GM23338 (cell line): ENCODE measurements at regions not wholly inside any gene's neighbourhood (a gene's known extent, or its start where the extent isn't known, plus 50 kb on each side); places are given as distances from the start of the nearest gene placed in this dataset.

Experiments used
- ATAC-seq: fragments of 200-7000 bp; cut with Tn5 transposase; 3 replicates; pipeline ENCODE4 v1.9.1; 2020
- DNase-seq: peaks from one replicate; pipeline ENCODE4 v3.0.0-alpha.2; 2015; ENCODE audit warnings: low spot score
- H2AFZ ChIP-seq: fragments of 200-600 bp; sonication (generic); 2 replicates; pipeline ENCODE4 v1.8.0; 2016; ENCODE audit warnings: antibody characterized with exemption, mild to moderate bottlenecking, moderate library complexity
- H3F3A ChIP-seq: fragments of 200-600 bp; sonication (generic); replicated peaks from 2 replicates; pipeline ENCODE4 v1.8.0; 2017; ENCODE audit warnings: antibody characterized with exemption, mixed run types, low read depth
- H3K27ac ChIP-seq: fragments of 200-600 bp; sonication (generic); 2 replicates; pipeline ENCODE4 v1.6.1; 2016; ENCODE audit warnings: low read depth
- H3K27me3 ChIP-seq: fragments of 200-600 bp; sonication (generic); 2 replicates; pipeline ENCODE4 v1.8.0; 2016; ENCODE audit warnings: mild to moderate bottlenecking, mixed run types, moderate library complexity; ENCODE audit not compliant: insufficient read depth
- H3K36me3 ChIP-seq: fragments of 200-600 bp; sonication (generic); 2 replicates; pipeline ENCODE4 v1.8.0; 2016; ENCODE audit warnings: mild to moderate bottlenecking; ENCODE audit not compliant: insufficient read depth
- H3K4me1 ChIP-seq: fragments of 200-600 bp; sonication (generic); 2 replicates; pipeline ENCODE4 v1.8.0; 2016; ENCODE audit warnings: mild to moderate bottlenecking, moderate library complexity; ENCODE audit not compliant: insufficient read depth
- H3K4me2 ChIP-seq: fragments of 200-600 bp; sonication (generic); 2 replicates; pipeline ENCODE4 v1.7.1; 2017; ENCODE audit warnings: mixed run types
- H3K4me3 ChIP-seq: fragments of 200-600 bp; sonication (generic); 2 replicates; pipeline ENCODE4 v1.6.1; 2016; ENCODE audit warnings: mixed run types
- H3K79me2 ChIP-seq: fragments of 200-600 bp; sonication (generic); replicated peaks from 2 replicates; pipeline ENCODE4 v1.8.0; 2017; ENCODE audit warnings: mild to moderate bottlenecking; ENCODE audit not compliant: insufficient read depth
- H3K9me2 ChIP-seq: fragments of 200-600 bp; sonication (generic); 2 replicates; pipeline ENCODE4 v1.8.0; 2017; ENCODE audit not compliant: insufficient read depth
- H4K20me1 ChIP-seq: fragments of 200-600 bp; sonication (generic); replicated peaks from 2 replicates; pipeline ENCODE4 v1.8.0; 2017; ENCODE audit warnings: mild to moderate bottlenecking; ENCODE audit not compliant: insufficient read depth
- H3K27ac Mint-ChIP-seq: 2 replicates; pipeline ENCODE4 v1.8.0; 2020; ENCODE audit warnings: inconsistent platforms, mild to moderate bottlenecking, moderate library complexity, mixed read lengths
- H3K27me3 Mint-ChIP-seq: 3 replicates; pipeline ENCODE4 v1.8.0; 2022; ENCODE audit warnings: low read depth, mild to moderate bottlenecking, moderate library complexity, mixed read lengths, inconsistent platforms; ENCODE audit not compliant: insufficient read depth, poor library complexity
- H3K36me3 Mint-ChIP-seq: 3 replicates; pipeline ENCODE4 v1.8.0; 2021; ENCODE audit warnings: low read depth, mild to moderate bottlenecking, inconsistent platforms, moderate library complexity, mixed read lengths
- H3K4me1 Mint-ChIP-seq: 3 replicates; pipeline ENCODE4 v1.8.0; 2020; ENCODE audit warnings: mild to moderate bottlenecking, inconsistent platforms, mixed read lengths
- H3K4me3 Mint-ChIP-seq: 3 replicates; pipeline ENCODE4 v1.8.0; 2021; ENCODE audit warnings: moderate library complexity, mild to moderate bottlenecking, inconsistent platforms, mixed read lengths
- H3K9me3 Mint-ChIP-seq: 3 replicates; pipeline ENCODE4 v1.8.0; 2020; ENCODE audit warnings: moderate library complexity, mild to moderate bottlenecking, inconsistent platforms, mixed read lengths
- CREB1 ChIP-seq: fragments of 250-450 bp; sonication (Bioruptor Pico); IDR thresholded peaks from 2 replicates; pipeline ENCODE4 v1.5.0; 2020; ENCODE audit warnings: low read depth, mild to moderate bottlenecking, moderate library complexity
- EZH2 ChIP-seq: fragments of 200-600 bp; sonication (generic); IDR thresholded peaks from one replicate; pipeline ENCODE4 v1.8.0; 2017; ENCODE audit warnings: antibody characterized with exemption, mild to moderate bottlenecking, low read depth; ENCODE audit not compliant: unreplicated experiment
- EZH2phosphoT487 ChIP-seq: fragments of 200-600 bp; sonication (generic); IDR thresholded peaks from one replicate; pipeline ENCODE4 v1.8.1; 2018; ENCODE audit warnings: antibody characterized with exemption; ENCODE audit not compliant: unreplicated experiment
- JUNB ChIP-seq: IDR thresholded peaks from one replicate; pipeline ENCODE4 v1.6.1; 2016; ENCODE audit warnings: antibody characterized with exemption; ENCODE audit not compliant: unreplicated experiment
- NANOG ChIP-seq: IDR thresholded peaks from 2 replicates; pipeline ENCODE4 v1.6.1; 2016; ENCODE audit warnings: antibody characterized with exemption, borderline replicate concordance
- POLR2AphosphoS5 ChIP-seq: IDR thresholded peaks from 2 replicates; pipeline ENCODE4 v1.6.1; 2016; ENCODE audit warnings: antibody characterized with exemption, low read depth
- REST ChIP-seq: IDR thresholded peaks from one replicate; pipeline ENCODE4 v1.6.1; 2018; ENCODE audit warnings: antibody characterized with exemption; ENCODE audit not compliant: unreplicated experiment
- STAT1 ChIP-seq: IDR thresholded peaks from one replicate; pipeline ENCODE4 v1.6.1; 2016; ENCODE audit warnings: antibody characterized with exemption; ENCODE audit not compliant: unreplicated experiment
- ZNF114 ChIP-seq: fragments of 250-450 bp; sonication (Bioruptor Pico); IDR thresholded peaks from 2 replicates; pipeline ENCODE4 v1.5.0; 2020; ENCODE audit warnings: mild to moderate bottlenecking, moderate library complexity
- ZNF331 ChIP-seq: fragments of 250-450 bp; sonication (Bioruptor Pico); IDR thresholded peaks from 2 replicates; pipeline ENCODE4 v1.5.0; 2020; ENCODE audit warnings: low read depth, mild to moderate bottlenecking, moderate library complexity
- ZNF462 ChIP-seq: fragments of 250-450 bp; sonication (Bioruptor Pico); IDR thresholded peaks from 2 replicates; pipeline ENCODE4 v1.5.0; 2020; ENCODE audit warnings: mild to moderate bottlenecking, moderate library complexity
- TF ChIP-seq, protein P1 (sequence below), 2 experiments: fragments of 200-600 bp in 1 of 2; sonication (generic) in 1 of 2; conservative IDR thresholded peaks; 2 replicates each; pipeline versions ENCODE4 v1.5.1 to v1.6.1; 2016 to 2017; ENCODE audit warnings: antibody characterized with exemption in 2 of 2, low read depth in 2 of 2, mild to moderate bottlenecking in 2 of 2, moderate library complexity in 1 of 2
- TF ChIP-seq, protein P2 (sequence below): IDR thresholded peaks from 2 replicates; pipeline ENCODE4 v1.6.1; 2016; ENCODE audit warnings: antibody characterized with exemption

- H2AFZ ChIP-seq: no peak overlapping the region
- H3K36me3 ChIP-seq: no peaks in the 10 kb centered on the region
- no peak overlapping the region for H3K27ac Mint-ChIP-seq
- no peaks in the 10 kb centered on the region for H3K4me1 ChIP-seq
- no peaks in the 10 kb centered on the region for H3K9me3 Mint-ChIP-seq
- no peaks in the 10 kb centered on the region for H3K36me3 Mint-ChIP-seq
- TF ChIP-seq, protein P1, sequence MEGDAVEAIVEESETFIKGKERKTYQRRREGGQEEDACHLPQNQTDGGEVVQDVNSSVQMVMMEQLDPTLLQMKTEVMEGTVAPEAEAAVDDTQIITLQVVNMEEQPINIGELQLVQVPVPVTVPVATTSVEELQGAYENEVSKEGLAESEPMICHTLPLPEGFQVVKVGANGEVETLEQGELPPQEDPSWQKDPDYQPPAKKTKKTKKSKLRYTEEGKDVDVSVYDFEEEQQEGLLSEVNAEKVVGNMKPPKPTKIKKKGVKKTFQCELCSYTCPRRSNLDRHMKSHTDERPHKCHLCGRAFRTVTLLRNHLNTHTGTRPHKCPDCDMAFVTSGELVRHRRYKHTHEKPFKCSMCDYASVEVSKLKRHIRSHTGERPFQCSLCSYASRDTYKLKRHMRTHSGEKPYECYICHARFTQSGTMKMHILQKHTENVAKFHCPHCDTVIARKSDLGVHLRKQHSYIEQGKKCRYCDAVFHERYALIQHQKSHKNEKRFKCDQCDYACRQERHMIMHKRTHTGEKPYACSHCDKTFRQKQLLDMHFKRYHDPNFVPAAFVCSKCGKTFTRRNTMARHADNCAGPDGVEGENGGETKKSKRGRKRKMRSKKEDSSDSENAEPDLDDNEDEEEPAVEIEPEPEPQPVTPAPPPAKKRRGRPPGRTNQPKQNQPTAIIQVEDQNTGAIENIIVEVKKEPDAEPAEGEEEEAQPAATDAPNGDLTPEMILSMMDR (conservative IDR thresholded peaks at IDR 0.05; ENCODE audit: low read depth in 2 of 2): no peak
- TF ChIP-seq STAT1: no peak
- no peak for TF ChIP-seq REST
- no peak for TF ChIP-seq CREB1 (CRISPR knock-in tag)
- TF ChIP-seq POLR2AphosphoS5: no peak
- TF ChIP-seq, protein P2, sequence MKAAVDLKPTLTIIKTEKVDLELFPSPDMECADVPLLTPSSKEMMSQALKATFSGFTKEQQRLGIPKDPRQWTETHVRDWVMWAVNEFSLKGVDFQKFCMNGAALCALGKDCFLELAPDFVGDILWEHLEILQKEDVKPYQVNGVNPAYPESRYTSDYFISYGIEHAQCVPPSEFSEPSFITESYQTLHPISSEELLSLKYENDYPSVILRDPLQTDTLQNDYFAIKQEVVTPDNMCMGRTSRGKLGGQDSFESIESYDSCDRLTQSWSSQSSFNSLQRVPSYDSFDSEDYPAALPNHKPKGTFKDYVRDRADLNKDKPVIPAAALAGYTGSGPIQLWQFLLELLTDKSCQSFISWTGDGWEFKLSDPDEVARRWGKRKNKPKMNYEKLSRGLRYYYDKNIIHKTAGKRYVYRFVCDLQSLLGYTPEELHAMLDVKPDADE: no peak
- no peak for TF ChIP-seq EZH2
- no peak for TF ChIP-seq NANOG
- TF ChIP-seq ZNF114 (CRISPR knock-in tag): no peak
- TF ChIP-seq ZNF462 (CRISPR knock-in tag): no peak
- TF ChIP-seq ZNF331 (CRISPR knock-in tag): no peak
- TF ChIP-seq EZH2phosphoT487: no peak
- TF ChIP-seq JUNB: no peak
- H3K4me3 Mint-ChIP-seq: no peak overlapping the region
- no peaks in the 10 kb centered on the region for H3K79me2 ChIP-seq
- no peak for ATAC-seq
- H3K4me2 ChIP-seq: no peak overlapping the region
- H3K27me3 Mint-ChIP-seq: no peaks in the 10 kb centered on the region
- no peaks in the 10 kb centered on the region for H3K27me3 ChIP-seq
- no peaks in the 10 kb centered on the region for H4K20me1 ChIP-seq
- no peak overlapping the region for H3K27ac ChIP-seq
- no peaks in the 10 kb centered on the region for H3K9me2 ChIP-seq
- DNase-seq: no peak
- H3K4me3 ChIP-seq: no peak overlapping the region
- H3K4me1 Mint-ChIP-seq: no peaks in the 10 kb centered on the region
- H3F3A ChIP-seq: no peaks in the 10 kb centered on the region
Observed at GRCh38 chr2:181116261-181116660, 135.9 kb downstream of the UBE2E3 start.
